A549 (cell line): ENCODE measurements at regions not wholly inside any gene's neighbourhood (a gene's known extent, or its start where the extent isn't known, plus 50 kb on each side); places are given as distances from the start of the nearest gene placed in this dataset.
"Not testable (repeated sequence)": the region's sequence is repeated elsewhere in the genome, so short reads cannot be mapped to it uniquely, and the experiment has no call there.

Experiments
- ATAC-seq, 2 experiments: fragments of 200-7000 bp in 1 of 2; fragments of >200 bp in 1 of 2; cut with Nextera tagmentation in 1 of 2; cut with Tn5 transposase in 1 of 2; 3 replicates each; pipeline versions ENCODE4 v1.8.0 to v1.9.1; 2018 to 2020; ENCODE audit warnings: mild to moderate bottlenecking in 1 of 2, moderate library complexity in 1 of 2
- CTCF ChIA-PET: fragments of 300-600 bp; sonication (Branson Sonifier 250); formaldehyde crosslinking; extraction: SDS; loops from one replicate; lab custom pipeline; 2021; ENCODE audit warnings: antibody characterized with exemption, inconsistent platforms; lab: Yijun Ruan, JAX
- POLR2A ChIA-PET: fragments of 350-600 bp; formaldehyde crosslinking; extraction: SDS; loops from one replicate; lab custom pipeline; 2021; ENCODE audit warnings: antibody characterized with exemption, inconsistent platforms; lab: Yijun Ruan, JAX
- DNase-seq, 2 experiments: peaks; one replicate each; pipeline versions ENCODE4 v3.0.0 to v3.0.0-alpha.2; 2011 to 2016; ENCODE audit warnings: low read depth in 1 of 2, low spot score in 1 of 2
- FAIRE-seq: peaks from 2 replicates; lab custom pipeline; 2011; peaks lifted over from hg19 to GRCh38; lab: Jason Lieb, UNC
- H3K27ac ChIP-seq, 2 experiments: fragments of >200 bp; sonication (Bioruptor Twin); formaldehyde crosslinking; 3 replicates each; pipeline ENCODE4 v1.5.1; 2016 to 2017
- H3K4me1 ChIP-seq: fragments of >200 bp; sonication (Bioruptor Twin); formaldehyde crosslinking; 3 replicates; pipeline ENCODE4 v1.6.1; 2016
- H3K4me2 ChIP-seq: fragments of >200 bp; sonication (Bioruptor Twin); formaldehyde crosslinking; 3 replicates; pipeline ENCODE4 v1.6.1; 2016
- H3K4me3 ChIP-seq: fragments of >200 bp; sonication (Bioruptor Twin); formaldehyde crosslinking; 3 replicates; pipeline ENCODE4 v1.5.1; 2016
- H3K9me3 ChIP-seq: fragments of >200 bp; sonication (Bioruptor Twin); formaldehyde crosslinking; 3 replicates; pipeline ENCODE4 v1.6.1; 2016
- CBX8 ChIP-seq: fragments of 200-600 bp; sonication (generic); IDR thresholded peaks from 2 replicates; pipeline ENCODE4 v1.6.1; 2016
- CTCF ChIP-seq: fragments of >200 bp; sonication (Bioruptor Twin); formaldehyde crosslinking; IDR thresholded peaks from 3 replicates; pipeline ENCODE4 v1.5.1; 2016
- EHF ChIP-seq: fragments of 250-450 bp; sonication (Bioruptor Pico); IDR thresholded peaks from 2 replicates; pipeline ENCODE4 v1.5.0; 2020; ENCODE audit warnings: mild to moderate bottlenecking
- EHMT2 ChIP-seq: fragments of 200-600 bp; sonication (generic); IDR thresholded peaks from 2 replicates; pipeline ENCODE4 v1.6.1; 2016; ENCODE audit warnings: antibody characterized with exemption, low read depth, mild to moderate bottlenecking, moderate library complexity
- EP300 ChIP-seq, 2 experiments: fragments of >200 bp; sonication (Bioruptor Twin); formaldehyde crosslinking; IDR thresholded peaks; 2 replicates in 1 of 2; 3 replicates in 1 of 2; pipeline ENCODE4 v1.6.1; 2016 to 2017
- FOSB ChIP-seq: fragments of 250-450 bp; sonication (Bioruptor Pico); IDR thresholded peaks from 2 replicates; pipeline ENCODE4 v1.5.0; 2020; ENCODE audit warnings: mild to moderate bottlenecking, moderate library complexity
- FOXS1 ChIP-seq: fragments of 250-450 bp; sonication (Bioruptor Pico); IDR thresholded peaks from 2 replicates; pipeline ENCODE4 v1.5.0; 2020; ENCODE audit warnings: mild to moderate bottlenecking, moderate library complexity
- HES2 ChIP-seq: fragments of >200 bp; sonication (Bioruptor Twin); formaldehyde crosslinking; IDR thresholded peaks from 2 replicates; pipeline ENCODE4 v1.6.1; 2016
- HOXA7 ChIP-seq: fragments of 250-450 bp; sonication (Bioruptor Pico); IDR thresholded peaks from 2 replicates; pipeline ENCODE4 v1.5.0; 2020; ENCODE audit warnings: mild to moderate bottlenecking, moderate library complexity
- JUN ChIP-seq, 2 experiments: fragments of >200 bp; sonication (Bioruptor Twin); formaldehyde crosslinking; IDR thresholded peaks; 2 replicates in 1 of 2; 3 replicates in 1 of 2; pipeline ENCODE4 v1.6.1; 2016 to 2017
- JUNB ChIP-seq: fragments of >200 bp; sonication (Bioruptor Twin); formaldehyde crosslinking; IDR thresholded peaks from 2 replicates; pipeline ENCODE4 v1.6.1; 2016
- MAFK ChIP-seq: fragments of 450-650 bp; IDR thresholded peaks from 2 replicates; pipeline ENCODE4 v1.6.1; 2014; ENCODE audit not compliant: partially characterized antibody
- MAZ ChIP-seq: fragments of 150-350 bp; IDR thresholded peaks from 2 replicates; pipeline ENCODE4 v1.6.1; 2014; ENCODE audit warnings: antibody characterized with exemption, low read depth, low read length, borderline replicate concordance
- NFE2L2 ChIP-seq: fragments of 150-350 bp; conservative IDR thresholded peaks from 2 replicates; pipeline ENCODE4 v1.6.1; 2014; ENCODE audit warnings: low read length
- NPAS2 ChIP-seq: fragments of 250-450 bp; sonication (Bioruptor Pico); IDR thresholded peaks from 2 replicates; pipeline ENCODE4 v1.8.0; 2022; ENCODE audit warnings: mild to moderate bottlenecking, moderate library complexity, borderline replicate concordance
- POLR2A ChIP-seq: IDR thresholded peaks from 2 replicates; pipeline ENCODE4 v1.6.1; 2012; ENCODE audit warnings: mild to moderate bottlenecking, low read length
- POLR2AphosphoS2 ChIP-seq: conservative IDR thresholded peaks from 2 replicates; pipeline ENCODE4 v1.6.1; 2012; ENCODE audit warnings: low read length, improper control_type of control experiment, inconsistent platforms
- RAD21 ChIP-seq, 2 experiments: fragments of >200 bp in 1 of 2; sonication (Bioruptor Twin) in 1 of 2; formaldehyde crosslinking in 1 of 2; IDR thresholded peaks in 1 of 2; conservative IDR thresholded peaks in 1 of 2; 2 replicates in 1 of 2; 3 replicates in 1 of 2; pipeline ENCODE4 v1.6.1; 2012 to 2018; ENCODE audit warnings: inconsistent platforms in 1 of 2
- RARB ChIP-seq: fragments of 250-450 bp; sonication (Bioruptor Pico); IDR thresholded peaks from 2 replicates; pipeline ENCODE4 v1.8.0; 2021; ENCODE audit warnings: mild to moderate bottlenecking, moderate library complexity
- REST ChIP-seq: fragments of 200-600 bp; sonication (generic); IDR thresholded peaks from 2 replicates; pipeline ENCODE4 v1.6.1; 2016; ENCODE audit warnings: antibody characterized with exemption, mild to moderate bottlenecking, moderate library complexity
- RNF2 ChIP-seq: fragments of 200-600 bp; sonication (generic); IDR thresholded peaks from 2 replicates; pipeline ENCODE4 v1.6.1; 2016; ENCODE audit warnings: low read depth, mild to moderate bottlenecking, antibody characterized with exemption, moderate library complexity, borderline replicate concordance
- SMC3 ChIP-seq: fragments of >200 bp; sonication (Bioruptor Twin); formaldehyde crosslinking; IDR thresholded peaks from 3 replicates; pipeline ENCODE4 v1.6.1; 2018; ENCODE audit warnings: inconsistent platforms
- TFCP2L1 ChIP-seq: fragments of 250-450 bp; sonication (Bioruptor Pico); IDR thresholded peaks from 2 replicates; pipeline ENCODE4 v1.5.0; 2021; ENCODE audit warnings: mild to moderate bottlenecking
- TP53 ChIP-seq: fragments of 250-450 bp; sonication (Bioruptor Pico); IDR thresholded peaks from 2 replicates; pipeline ENCODE4 v1.5.0; 2021; ENCODE audit warnings: mild to moderate bottlenecking, moderate library complexity
- USF2 ChIP-seq: fragments of 450-650 bp; IDR thresholded peaks from 2 replicates; pipeline ENCODE4 v1.6.1; 2014; ENCODE audit warnings: antibody characterized with exemption
- ZFP36 ChIP-seq: fragments of 450-650 bp; IDR thresholded peaks from 2 replicates; pipeline ENCODE4 v1.6.1; 2014; ENCODE audit warnings: borderline replicate concordance; ENCODE audit not compliant: partially characterized antibody
- ZNF302 ChIP-seq: fragments of 250-450 bp; sonication (Bioruptor Pico); IDR thresholded peaks from 2 replicates; pipeline ENCODE4 v1.9.0; 2021; ENCODE audit warnings: inconsistent platforms, mild to moderate bottlenecking, moderate library complexity
- WGBS: methylation state at CpG from one replicate; pipeline ENCODE4 v1.1.6; 2017; ENCODE audit errors: missing lambda C conversion rate; 5-methylcytosine and 5-hydroxymethylcytosine counted together

- TF ChIP-seq JUN (IDR thresholded peaks at IDR 0.05) (no peak), EHMT2 (no peak), HOXA7 (CRISPR knock-in tag) (no peak), USF2 (no peak), NPAS2 (CRISPR knock-in tag) (no peak), MAZ (no peak), POLR2AphosphoS2 (no peak), NFE2L2 (no peak)
- no peak overlapping the region for H3K4me2 ChIP-seq
- FAIRE-seq: no peak
- no peak overlapping the region for H3K4me3 ChIP-seq
- no peaks in the 10 kb centered on the region for H3K4me1 ChIP-seq
- POLR2A ChIA-PET: no interaction called here
- ATAC-seq: no peak
- no peaks in the 10 kb centered on the region for H3K9me3 ChIP-seq
- no peak for DNase-seq
- CTCF ChIA-PET: no interaction called here
- 83% methylated on average over 1 of the region's 1 CpG for WGBS
- H3K27ac ChIP-seq: no peak overlapping the region
Observed at GRCh38 chr6:51480040-51480439, 607.4 kb downstream of the PKHD1 start.

GRCh38 chr6:51485869-51486268, 601.5 kb downstream of the PKHD1 start:
- CTCF ChIA-PET: not testable (repeated sequence)

GRCh38 chr6:51487937-51488336, 599.5 kb downstream of the PKHD1 start:
- DNase-seq (no peak), ATAC-seq (no peak), FAIRE-seq (no peak)
- H3K9me3 ChIP-seq: no peaks in the 10 kb centered on the region
- no peaks in the 10 kb centered on the region for H3K4me1 ChIP-seq
- no peak overlapping the region for H3K4me3 ChIP-seq
- POLR2A ChIA-PET: no interaction called here
- 28% methylated on average over 3 of the region's 3 CpGs for WGBS
- CTCF ChIA-PET: no interaction called here
- H3K4me2 ChIP-seq: no peak overlapping the region
- TF ChIP-seq JUNB (no peak), JUN (IDR thresholded peaks at IDR 0.05) (no peak), FOSB (CRISPR knock-in tag) (no peak), MAFK (peak; percentile 74), MAZ (no peak), RAD21 (conservative IDR thresholded peaks at IDR 0.05 in 1 of 2, IDR thresholded peaks at IDR 0.05 in 1 of 2) (no peak), TFCP2L1 (CRISPR knock-in tag) (no peak), RARB (CRISPR knock-in tag) (no peak)
- H3K27ac ChIP-seq: no peak overlapping the region

More at GRCh38 chr6:51485869-51486268, 601.5 kb downstream of the PKHD1 start:
- H3K9me3 ChIP-seq, FAIRE-seq, H3K4me3 ChIP-seq, POLR2A ChIA-PET, H3K27ac ChIP-seq, H3K4me1 ChIP-seq, ATAC-seq, DNase-seq, H3K4me2 ChIP-seq: not testable (repeated sequence)
- 5% methylated on average over 3 of the region's 9 CpGs for WGBS

- 7% methylated on average over 2 of the region's 2 CpGs for WGBS
- Histone ChIP-seq H3K4me2 (no peak overlapping the region), H3K4me1 (no peaks in the 10 kb centered on the region), H3K4me3 (no peak overlapping the region), H3K27ac (no peak overlapping the region), H3K9me3 (no peaks in the 10 kb centered on the region)
- CTCF ChIA-PET: no interaction called here
- no peak for ATAC-seq
- no peak for FAIRE-seq
- no peak for DNase-seq
- POLR2A ChIA-PET: no interaction called here
- TF ChIP-seq TFCP2L1 (CRISPR knock-in tag) (no peak), ZNF302 (no peak), TP53 (no peak), RNF2 (no peak), ZFP36 (no peak), EP300 (IDR thresholded peaks at IDR 0.05) (no peak), REST (no peak), HES2 (no peak), FOSB (CRISPR knock-in tag) (no peak), CTCF (no peak), SMC3 (no peak), CBX8 (no peak), POLR2A (no peak), EHF (CRISPR knock-in tag) (no peak), FOXS1 (no peak)
Observed at GRCh38 chr6:51489133-51489532, 598.3 kb downstream of the PKHD1 start.
